ACC112 (cell line): ENCODE measurements at regions not wholly inside any gene's neighbourhood (a gene's known extent, or its start where the extent isn't known, plus 50 kb on each side); places are given as distances from the start of the nearest gene placed in this dataset.

ENCODE experiments used
- H2AFZ ChIP-seq: fragments of 200-600 bp; sonication (generic); one replicate; pipeline ENCODE4 v1.6.0; 2017; ENCODE audit warnings: antibody characterized with exemption, low read length; ENCODE audit not compliant: unreplicated experiment
- H3K27ac ChIP-seq: fragments of 200-600 bp; sonication (generic); 2 replicates; pipeline ENCODE4 v1.5.1; 2014; ENCODE audit warnings: low read depth, mild to moderate bottlenecking, antibody characterized with exemption, low read length, moderate library complexity
- H3K27me3 ChIP-seq: fragments of 200-600 bp; sonication (generic); 2 replicates; pipeline ENCODE4 v1.6.1; 2014; ENCODE audit warnings: mild to moderate bottlenecking, antibody characterized with exemption, low read length, moderate library complexity, mixed read lengths; ENCODE audit not compliant: insufficient read depth
- H3K36me3 ChIP-seq: fragments of 200-600 bp; sonication (generic); 2 replicates; pipeline ENCODE4 v1.6.1; 2016; ENCODE audit warnings: mild to moderate bottlenecking, antibody characterized with exemption, low read length, moderate library complexity, mixed read lengths; ENCODE audit not compliant: insufficient read depth
- H3K4me1 ChIP-seq: fragments of 200-600 bp; sonication (generic); one replicate; pipeline ENCODE4 v1.6.1; 2016; ENCODE audit warnings: low read length, mixed read lengths; ENCODE audit not compliant: insufficient read depth, unreplicated experiment, control insufficient read depth
- H3K4me3 ChIP-seq: fragments of 200-600 bp; sonication (generic); 2 replicates; pipeline ENCODE4 v1.5.1; 2014; ENCODE audit warnings: mild to moderate bottlenecking, low read depth, low read length
- H3K79me2 ChIP-seq: fragments of 200-600 bp; sonication (generic); one replicate; pipeline ENCODE4 v1.6.0; 2016; ENCODE audit warnings: low read length; ENCODE audit not compliant: control insufficient read depth, unreplicated experiment, insufficient read depth

DNA sequence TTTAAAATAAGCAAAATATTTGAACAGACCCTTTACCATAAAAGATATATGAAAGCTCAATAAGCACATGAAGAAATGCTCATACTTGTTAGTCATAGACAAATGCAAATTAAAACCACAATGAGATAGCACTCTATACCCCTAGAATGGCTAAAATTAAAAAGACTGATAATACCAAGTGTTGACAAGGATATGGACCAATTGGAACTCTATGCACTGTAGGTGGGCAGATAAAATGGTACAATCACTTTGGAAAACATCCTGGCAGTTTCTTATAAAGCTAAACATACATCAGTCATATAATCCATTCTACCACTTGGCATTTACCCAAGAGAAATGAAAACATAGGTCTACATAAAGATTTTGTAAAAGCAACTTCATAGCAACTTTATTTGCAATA lies 293.0 kb upstream of the TLE3 start:
- Histone ChIP-seq H3K27me3 (peaks cover 17% of the 10 kb centered on the region), H3K27ac (no peak overlapping the region), H3K4me1 (peaks cover 4% of the 10 kb centered on the region), H2AFZ (no peak overlapping the region), H3K4me3 (no peak overlapping the region), H3K36me3 (no peaks in the 10 kb centered on the region), H3K79me2 (no peaks in the 10 kb centered on the region)

DNA sequence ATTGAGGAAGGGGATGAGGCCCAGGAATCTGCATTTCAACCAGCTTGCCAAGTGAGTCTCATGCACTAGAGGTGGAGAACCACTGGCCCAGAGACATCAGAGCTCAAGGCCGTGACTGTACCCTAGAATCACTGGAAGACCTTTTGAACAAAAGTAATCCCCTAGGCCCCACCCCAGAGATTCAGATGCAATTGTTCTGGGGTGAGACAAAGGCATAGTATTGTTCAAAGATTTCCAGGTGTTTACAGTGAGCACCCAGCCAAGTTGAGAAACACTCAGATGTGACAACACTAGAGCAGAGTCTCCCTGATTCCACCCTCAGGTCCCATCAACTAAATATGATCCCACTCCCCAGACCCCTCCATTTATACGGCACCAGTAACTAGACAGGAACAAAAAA lies 290.3 kb upstream of the TLE3 start:
- no peak overlapping the region for H3K4me3 ChIP-seq
- no peak overlapping the region for H2AFZ ChIP-seq
- no peak overlapping the region for H3K27ac ChIP-seq
- no peaks in the 10 kb centered on the region for H3K27me3 ChIP-seq
- peaks cover 3% of the 10 kb centered on the region for H3K4me1 ChIP-seq
- H3K79me2 ChIP-seq: no peaks in the 10 kb centered on the region
- no peaks in the 10 kb centered on the region for H3K36me3 ChIP-seq

DNA sequence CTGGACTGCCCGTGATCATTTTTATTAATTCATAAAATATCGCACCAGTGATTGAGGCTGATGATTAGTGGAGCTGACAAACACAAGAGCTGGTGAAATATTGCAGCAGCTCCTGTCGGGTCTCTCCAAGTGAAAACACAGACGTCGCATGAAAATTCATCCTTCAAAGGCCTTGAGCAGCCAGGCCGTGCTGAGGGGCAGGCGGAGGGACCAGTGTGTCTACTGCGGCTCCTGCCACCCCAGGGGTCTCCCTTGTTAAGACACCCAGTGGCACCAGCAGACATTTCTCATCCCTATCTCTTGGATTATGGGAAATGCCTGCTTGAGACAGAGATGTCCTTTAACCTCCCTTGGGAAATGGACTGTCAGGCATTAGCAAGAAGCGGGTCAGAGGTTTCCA lies 289.4 kb upstream of the TLE3 start:
- H3K36me3 ChIP-seq: no peaks in the 10 kb centered on the region
- no peaks in the 10 kb centered on the region for H3K79me2 ChIP-seq
- H3K4me1 ChIP-seq: no peaks in the 10 kb centered on the region
- no peak overlapping the region for H3K4me3 ChIP-seq
- no peak overlapping the region for H2AFZ ChIP-seq
- no peak overlapping the region for H3K27ac ChIP-seq
- H3K27me3 ChIP-seq: no peaks in the 10 kb centered on the region

DNA sequence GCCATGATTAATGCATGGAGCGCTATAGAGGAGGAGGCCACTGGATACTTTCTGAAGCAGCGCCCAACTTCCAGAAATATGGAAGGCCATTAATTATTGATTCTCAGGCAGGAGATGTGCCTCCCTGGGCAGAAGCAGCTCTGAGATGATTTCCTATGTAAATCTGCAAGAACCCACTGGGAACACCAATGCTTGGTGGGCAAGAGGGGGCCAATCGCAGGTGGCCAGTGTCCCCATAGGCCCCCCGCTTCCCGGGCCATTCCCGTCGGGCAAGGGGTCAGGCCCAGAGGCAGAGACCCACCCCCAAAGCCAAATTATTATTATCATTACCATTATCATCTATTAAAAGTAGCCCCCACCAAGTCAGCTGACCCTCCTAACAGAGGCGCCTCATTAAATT lies 288.0 kb upstream of the TLE3 start:
- Histone ChIP-seq H3K36me3 (no peaks in the 10 kb centered on the region), H3K79me2 (no peaks in the 10 kb centered on the region), H2AFZ (no peak overlapping the region), H3K4me3 (no peak overlapping the region), H3K27me3 (no peaks in the 10 kb centered on the region), H3K27ac (no peak overlapping the region), H3K4me1 (no peaks in the 10 kb centered on the region)

DNA sequence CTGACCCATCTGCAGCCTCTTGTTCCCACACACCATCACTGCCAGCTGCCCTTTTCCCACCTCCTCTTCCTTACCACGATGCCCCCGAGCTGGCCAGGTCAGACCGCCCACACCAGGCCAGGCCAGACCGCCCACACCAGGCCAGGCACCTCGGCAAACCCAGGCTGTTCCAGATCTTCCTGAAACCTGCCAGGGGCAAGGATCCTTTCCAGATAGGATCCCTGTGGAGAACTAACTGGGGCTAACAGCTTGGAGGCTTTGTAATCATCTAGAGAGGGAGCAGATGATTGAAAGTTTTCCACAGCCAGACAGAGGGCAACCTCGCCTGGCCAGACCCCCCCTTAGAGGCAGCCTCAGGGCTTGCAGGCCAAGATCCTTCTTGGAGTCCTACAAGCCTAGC lies 287.3 kb upstream of the TLE3 start:
- no peak overlapping the region for H3K27ac ChIP-seq
- H3K79me2 ChIP-seq: no peaks in the 10 kb centered on the region
- H3K27me3 ChIP-seq: no peaks in the 10 kb centered on the region
- no peak overlapping the region for H3K4me3 ChIP-seq
- H3K36me3 ChIP-seq: no peaks in the 10 kb centered on the region
- H2AFZ ChIP-seq: no peak overlapping the region
- no peaks in the 10 kb centered on the region for H3K4me1 ChIP-seq

DNA sequence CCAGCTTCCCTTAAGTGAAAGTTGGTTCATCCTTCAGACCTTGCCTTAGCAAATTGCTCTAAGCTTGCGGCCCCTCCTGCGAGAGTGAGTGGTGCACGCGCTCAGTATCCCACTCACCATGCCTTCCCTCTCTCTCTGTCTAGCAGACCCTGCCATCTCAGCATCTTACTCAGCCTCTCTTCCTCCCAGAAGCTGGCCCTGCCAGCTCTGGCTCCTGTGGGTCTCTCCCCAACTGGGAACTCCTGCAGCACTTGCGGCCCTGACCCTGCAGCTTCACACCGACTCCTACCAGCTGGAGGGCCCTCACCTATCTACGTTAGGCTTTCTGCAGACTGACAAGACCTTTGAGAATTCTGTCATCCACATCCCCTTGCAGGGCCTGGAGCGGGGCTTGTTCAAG lies 286.1 kb upstream of the TLE3 start:
- Histone ChIP-seq H3K27me3 (no peaks in the 10 kb centered on the region), H3K4me3 (no peak overlapping the region), H3K27ac (no peak overlapping the region), H3K36me3 (no peaks in the 10 kb centered on the region), H3K4me1 (no peaks in the 10 kb centered on the region), H2AFZ (no peak overlapping the region), H3K79me2 (no peaks in the 10 kb centered on the region)

DNA sequence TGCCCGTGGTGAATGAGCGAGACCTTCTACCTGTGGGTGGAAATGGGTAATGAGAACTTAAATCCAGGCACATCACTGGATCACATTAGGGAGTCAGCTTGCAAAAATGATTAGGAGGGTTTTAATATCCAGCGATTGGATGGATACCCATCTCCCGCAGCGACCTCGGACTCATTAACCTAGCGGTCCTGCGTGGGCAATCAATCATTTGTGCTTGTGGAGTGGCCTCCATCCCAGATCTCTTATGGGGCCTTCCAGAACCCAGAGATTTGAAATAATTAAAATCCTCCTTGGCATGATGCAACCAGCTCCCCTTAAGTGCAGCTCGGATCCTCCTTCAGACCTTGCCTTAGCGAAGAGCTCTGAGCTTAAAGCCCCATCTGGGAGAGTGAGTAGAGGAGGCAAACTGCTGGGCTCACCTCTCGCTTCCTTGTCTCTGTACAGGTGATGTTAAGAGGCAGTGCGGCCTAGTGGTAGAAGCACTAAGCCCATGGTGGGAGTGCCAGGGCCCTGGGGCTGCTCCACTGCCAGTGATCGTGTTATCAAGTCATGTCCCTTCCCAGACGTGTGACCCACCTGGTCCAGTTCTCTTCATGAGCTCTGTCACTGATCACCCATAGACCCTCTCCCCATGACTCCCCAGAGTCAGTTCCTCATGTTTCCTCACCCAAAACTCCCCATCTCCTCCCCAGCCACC lies 285.2 kb upstream of the TLE3 start:
- H3K79me2 ChIP-seq: no peaks in the 10 kb centered on the region
- peaks cover under 1% of the 10 kb centered on the region for H3K4me1 ChIP-seq
- no peaks in the 10 kb centered on the region for H3K27me3 ChIP-seq
- no peak overlapping the region for H2AFZ ChIP-seq
- H3K36me3 ChIP-seq: no peaks in the 10 kb centered on the region
- H3K4me3 ChIP-seq: no peak overlapping the region
- H3K27ac ChIP-seq: no peak overlapping the region

DNA sequence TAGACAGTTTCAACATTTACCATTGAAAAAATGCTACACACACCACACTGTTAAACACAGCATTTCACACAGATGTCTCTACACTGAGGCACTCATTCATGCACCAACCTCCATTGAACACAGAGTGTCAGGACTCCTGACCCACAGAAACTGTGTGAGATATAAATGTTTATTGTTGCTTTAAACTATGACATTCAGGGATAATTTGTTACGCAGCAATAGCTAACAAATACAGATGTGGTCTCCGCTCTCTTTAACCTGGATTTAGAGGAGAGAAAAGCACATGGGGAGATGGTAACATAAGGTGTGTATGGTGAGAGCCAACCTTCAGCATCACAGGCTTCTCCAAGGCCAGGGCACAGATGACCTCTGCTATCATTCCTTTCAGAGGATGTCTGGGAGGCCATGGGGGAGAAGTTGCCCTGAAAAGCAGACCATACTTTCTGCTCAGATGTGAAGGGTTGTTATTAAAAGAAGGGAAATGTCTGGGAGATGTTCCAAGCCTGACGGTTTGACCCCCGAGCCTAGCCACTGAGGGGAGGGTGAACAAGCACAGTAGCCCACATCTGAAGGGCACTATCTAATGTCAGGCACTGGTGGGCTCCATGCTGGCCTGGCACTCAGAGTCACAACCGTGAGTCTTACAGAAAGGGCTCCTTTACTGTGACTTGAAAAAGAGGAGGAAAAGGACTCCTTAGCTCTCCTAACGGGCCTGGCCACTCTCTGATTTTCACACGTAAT lies 284.5 kb upstream of the TLE3 start:
- no peak overlapping the region for H2AFZ ChIP-seq

DNA sequence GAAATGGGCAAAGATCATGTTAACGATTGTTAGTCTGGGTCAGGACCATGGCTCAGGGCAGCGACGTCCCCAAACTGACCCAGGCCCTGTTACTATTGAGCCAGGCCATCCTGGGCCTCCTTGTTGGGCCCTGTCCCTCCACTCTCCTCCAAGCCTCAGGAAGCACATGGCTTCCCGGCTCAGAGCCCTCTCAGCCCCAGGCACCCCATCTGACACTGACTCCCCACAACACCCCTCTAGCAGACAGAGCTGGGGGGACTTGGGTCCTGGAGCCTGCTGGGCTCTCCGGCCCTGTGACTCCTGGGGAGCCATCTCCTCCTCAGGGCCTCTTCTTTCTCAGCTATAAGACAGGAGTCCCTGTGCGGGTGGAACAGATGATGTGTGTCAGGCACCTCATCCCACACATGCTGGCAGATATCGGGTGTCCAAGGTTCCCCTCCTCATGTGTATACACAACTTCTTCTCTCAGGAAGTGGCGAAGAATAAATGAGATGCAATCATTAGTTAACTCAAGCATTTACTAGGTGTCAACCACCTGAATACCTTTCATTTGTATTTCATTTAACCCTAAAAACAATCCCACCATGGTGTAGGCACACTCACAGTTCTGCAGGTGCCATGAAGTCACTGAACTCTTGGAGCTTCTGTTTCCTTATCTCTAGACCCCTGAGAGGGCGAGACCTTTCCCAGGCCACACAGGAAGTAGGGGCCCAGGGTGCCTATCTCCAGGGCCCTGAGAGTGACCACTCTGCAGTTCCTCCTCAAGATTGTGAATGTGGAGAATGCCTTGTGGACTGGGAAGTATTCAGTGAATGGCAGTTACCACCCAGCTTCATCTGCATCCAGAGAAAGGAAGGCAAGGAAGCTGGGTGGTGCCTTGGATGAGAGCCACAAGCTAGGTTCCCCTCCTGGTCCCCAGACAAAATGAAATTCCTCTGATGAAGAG lies 282.5 kb upstream of the TLE3 start:
- H3K4me1 ChIP-seq: peaks cover 28% of the 10 kb centered on the region

More for the DNA sequence above, 284.5 kb upstream of the TLE3 start:
- no peaks in the 10 kb centered on the region for H3K79me2 ChIP-seq
- H3K4me3 ChIP-seq: no peak overlapping the region
- no peak overlapping the region for H3K27ac ChIP-seq
- H3K4me1 ChIP-seq: peaks cover 8% of the 10 kb centered on the region
- no peaks in the 10 kb centered on the region for H3K36me3 ChIP-seq
- H3K27me3 ChIP-seq: no peaks in the 10 kb centered on the region

DNA sequence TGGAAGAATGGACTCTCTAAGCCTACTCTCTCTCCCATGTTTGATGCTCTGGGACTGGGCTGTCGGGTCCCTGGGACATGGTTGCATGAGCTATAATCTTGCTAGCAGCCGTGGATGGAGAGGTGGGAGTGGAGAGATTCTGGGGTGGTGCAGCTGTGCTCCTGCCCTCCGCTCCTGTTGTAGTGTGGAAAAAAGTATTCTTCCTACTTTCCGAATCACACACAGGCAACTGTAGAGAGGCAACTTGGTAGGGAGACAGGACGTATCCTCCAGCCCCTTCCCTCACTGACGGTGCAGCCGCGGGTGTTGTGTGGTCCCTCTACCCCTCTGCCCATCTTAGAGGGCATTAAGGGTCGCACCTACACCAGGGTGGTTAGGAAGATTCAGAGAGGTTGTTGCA lies 281.4 kb upstream of the TLE3 start:
- Histone ChIP-seq H3K27me3 (no peaks in the 10 kb centered on the region), H2AFZ (no peak overlapping the region), H3K27ac (no peak overlapping the region), H3K4me1 (peaks cover 38% of the 10 kb centered on the region), H3K79me2 (no peaks in the 10 kb centered on the region), H3K36me3 (no peaks in the 10 kb centered on the region), H3K4me3 (no peak overlapping the region)

More for the DNA sequence above, 282.5 kb upstream of the TLE3 start:
- H2AFZ ChIP-seq: no peak overlapping the region
- H3K27me3 ChIP-seq: no peaks in the 10 kb centered on the region
- no peaks in the 10 kb centered on the region for H3K79me2 ChIP-seq
- no peak overlapping the region for H3K4me3 ChIP-seq
- no peak overlapping the region for H3K27ac ChIP-seq
- H3K36me3 ChIP-seq: no peaks in the 10 kb centered on the region
